H1 (cell line): ENCODE measurements at regions not wholly inside any gene's neighbourhood (a gene's known extent, or its start where the extent isn't known, plus 50 kb on each side); places are given as distances from the start of the nearest gene placed in this dataset.

Experiments
- CTCF ChIA-PET: fragments of 300-600 bp; sonication (Branson Sonifier 250); formaldehyde crosslinking; loops from one replicate; lab custom pipeline; 2021; ENCODE audit not compliant: partially characterized antibody; lab: Charles Lee
- POLR2A ChIA-PET: fragments of 300-600 bp; sonication (Branson Sonifier 250); formaldehyde crosslinking; loops from one replicate; lab custom pipeline; 2021; ENCODE audit warnings: inconsistent platforms; ENCODE audit not compliant: partially characterized antibody; lab: Charles Lee
- DNase-seq, 2 experiments: peaks; one replicate each; pipeline versions ENCODE4 v3.0.0 to v3.0.0-alpha.2; 2010 to 2022; ENCODE audit warnings: low spot score in 2 of 2, low read depth in 1 of 2, mixed read lengths in 1 of 2
- FAIRE-seq: peaks from 2 replicates; lab custom pipeline; 2011; peaks lifted over from hg19 to GRCh38; lab: Jason Lieb, UNC
- H2AFZ ChIP-seq: 2 replicates; pipeline ENCODE4 v1.8.1; 2012; ENCODE audit warnings: low read length, inconsistent platforms
- H2AK5ac ChIP-seq: 2 replicates; pipeline ENCODE4 v1.6.1; 2013; ENCODE audit warnings: low read depth, low read length
- H2BK120ac ChIP-seq: replicated peaks from 2 replicates; pipeline ENCODE3; 2013; ENCODE audit warnings: low read depth, low read length, inconsistent platforms
- H2BK12ac ChIP-seq: 2 replicates; pipeline ENCODE4 v1.6.1; 2013; ENCODE audit warnings: low read depth, low read length
- H2BK15ac ChIP-seq: 2 replicates; pipeline ENCODE4 v1.6.1; 2013; ENCODE audit warnings: low read length
- H2BK20ac ChIP-seq: 2 replicates; pipeline ENCODE4 v1.6.1; 2013; ENCODE audit warnings: low read length
- H2BK5ac ChIP-seq: 2 replicates; pipeline ENCODE4 v1.6.1; 2013; ENCODE audit warnings: low read depth, low read length
- H3K14ac ChIP-seq: 2 replicates; pipeline ENCODE4 v1.6.1; 2013; ENCODE audit warnings: inconsistent platforms; ENCODE audit not compliant: insufficient read length
- H3K18ac ChIP-seq: 2 replicates; pipeline ENCODE4 v1.6.1; 2013; ENCODE audit warnings: low read length; ENCODE audit errors: extremely low read depth
- H3K23ac ChIP-seq: 2 replicates; pipeline ENCODE4 v1.6.1; 2013; ENCODE audit warnings: inconsistent platforms; ENCODE audit not compliant: insufficient read length
- H3K23me2 ChIP-seq: 2 replicates; pipeline ENCODE4 v1.6.1; 2013; ENCODE audit warnings: low read depth, low read length
- H3K27ac ChIP-seq: 2 replicates; pipeline ENCODE4 v1.6.1; 2011; ENCODE audit warnings: low read depth, low read length, inconsistent platforms
- H3K27me3 ChIP-seq, 4 experiments: replicated peaks in 1 of 4; 1 replicate in 1 of 4; 2 replicates in 3 of 4; pipeline versions ENCODE4 v1.6.1 to v1.8.1; 2011 to 2013; ENCODE audit warnings: low read length in 3 of 4, mild to moderate bottlenecking in 3 of 4, inconsistent platforms in 2 of 4, mixed read lengths in 2 of 4, moderate library complexity in 1 of 4; ENCODE audit not compliant: control insufficient read depth in 3 of 4, insufficient read depth in 3 of 4; ENCODE audit errors: extremely low read depth in 1 of 4
- H3K36me3 ChIP-seq, 4 experiments: 2 replicates each; pipeline versions ENCODE4 v1.6.1 to v1.8.1; 2011 to 2013; ENCODE audit warnings: mild to moderate bottlenecking in 4 of 4, low read length in 3 of 4, moderate library complexity in 2 of 4, control low read depth in 1 of 4, inconsistent platforms in 1 of 4; ENCODE audit not compliant: insufficient read depth in 4 of 4, control insufficient read depth in 2 of 4
- H3K4ac ChIP-seq: replicated peaks from 2 replicates; pipeline ENCODE3; 2013; ENCODE audit warnings: low read length, low read depth, mixed read lengths, inconsistent platforms; ENCODE audit not compliant: insufficient read length
- H3K4me1 ChIP-seq, 4 experiments: replicated peaks in 1 of 4; 1 replicate in 1 of 4; 2 replicates in 3 of 4; pipeline versions ENCODE4 v1.6.1 to v1.8.1; 2011 to 2013; ENCODE audit warnings: low read length in 3 of 4, inconsistent platforms in 2 of 4, mixed read lengths in 1 of 4; ENCODE audit not compliant: insufficient read depth in 4 of 4, control insufficient read depth in 3 of 4
- H3K4me2 ChIP-seq, 2 experiments: 2 replicates each; pipeline versions ENCODE4 v1.6.1 to v1.8.1; 2011 to 2013; ENCODE audit warnings: low read depth in 2 of 2, low read length in 2 of 2, control low read depth in 1 of 2, inconsistent platforms in 1 of 2, mild to moderate bottlenecking in 1 of 2; ENCODE audit not compliant: insufficient read depth in 1 of 2
- H3K4me3 ChIP-seq, 4 experiments: fragments of 200-600, 300-600 bp in 1 of 4; sonication (generic), shearing (Covaris generic), sonication (Bioruptor Twin) in 1 of 4; 2 replicates each; pipeline versions ENCODE4 v1.5.1 to v1.8.1; 2011 to 2016; ENCODE audit warnings: low read length in 4 of 4, low read depth in 3 of 4, control low read depth in 2 of 4, inconsistent platforms in 2 of 4, mild to moderate bottlenecking in 2 of 4, mixed read lengths in 1 of 4, moderate library complexity in 1 of 4; ENCODE audit not compliant: insufficient read depth in 2 of 4; ENCODE audit errors: extremely low read depth in 1 of 4
- H3K56ac ChIP-seq: replicated peaks from 2 replicates; pipeline ENCODE3; 2013; ENCODE audit warnings: low read depth, mild to moderate bottlenecking, mixed read lengths, low read length, inconsistent platforms; ENCODE audit not compliant: insufficient read length
- H3K79me1 ChIP-seq: 2 replicates; pipeline ENCODE4 v1.6.1; 2013; ENCODE audit warnings: low read depth, low read length, control low read depth
- H3K79me2 ChIP-seq, 2 experiments: 2 replicates each; pipeline versions ENCODE4 v1.6.1 to v1.8.1; 2012 to 2013; ENCODE audit warnings: low read length in 2 of 2, mild to moderate bottlenecking in 2 of 2, inconsistent platforms in 1 of 2; ENCODE audit not compliant: insufficient read depth in 2 of 2, control insufficient read depth in 1 of 2
- H3K9ac ChIP-seq, 4 experiments: replicated peaks in 1 of 4; 1 replicate in 1 of 4; 2 replicates in 3 of 4; pipeline versions ENCODE4 v1.6.1 to v1.8.1; 2011 to 2013; ENCODE audit warnings: low read depth in 3 of 4, low read length in 3 of 4, control low read depth in 2 of 4, mild to moderate bottlenecking in 2 of 4, moderate library complexity in 2 of 4, inconsistent platforms in 1 of 4; ENCODE audit errors: extremely low read depth in 1 of 4
- H3K9me3 ChIP-seq, 2 experiments: 2 replicates each; pipeline versions ENCODE4 v1.6.1 to v1.8.1; 2012 to 2013; ENCODE audit warnings: mild to moderate bottlenecking in 2 of 2, moderate library complexity in 2 of 2, control low read depth in 1 of 2, inconsistent platforms in 1 of 2, low read depth in 1 of 2, low read length in 1 of 2, mixed read lengths in 1 of 2; ENCODE audit not compliant: insufficient read depth in 2 of 2
- H4K20me1 ChIP-seq, 2 experiments: replicated peaks in 1 of 2; 2 replicates each; pipeline versions ENCODE3 to v1.8.1; 2011 to 2013; ENCODE audit warnings: inconsistent platforms in 2 of 2, low read length in 2 of 2, mild to moderate bottlenecking in 1 of 2; ENCODE audit not compliant: insufficient read depth in 2 of 2, control insufficient read depth in 1 of 2
- H4K5ac ChIP-seq: 2 replicates; pipeline ENCODE4 v1.6.1; 2013; ENCODE audit warnings: low read length, low read depth, mixed read lengths, inconsistent platforms; ENCODE audit not compliant: insufficient read length
- H4K8ac ChIP-seq: 2 replicates; pipeline ENCODE4 v1.8.0; 2013; ENCODE audit warnings: mild to moderate bottlenecking, moderate library complexity, low read length, inconsistent platforms; ENCODE audit not compliant: insufficient read depth; ENCODE audit errors: extremely low read depth
- H4K91ac ChIP-seq: replicated peaks from 2 replicates; pipeline ENCODE3; 2013; ENCODE audit warnings: low read length, mixed read lengths, inconsistent platforms; ENCODE audit not compliant: insufficient read length
- CBX5 ChIP-seq: fragments of 300-800, 300-1000 bp; sonication (generic); IDR thresholded peaks from 2 replicates; pipeline ENCODE4 v1.7.1; 2016; ENCODE audit warnings: antibody characterized with exemption, low read length, low read depth
- CBX8 ChIP-seq: fragments of 300-800, 300-1000 bp; sonication (generic); IDR thresholded peaks from 2 replicates; pipeline ENCODE4 v1.7.1; 2016; ENCODE audit warnings: low read depth, low read length, borderline replicate concordance
- EP300 ChIP-seq, 2 experiments: IDR thresholded peaks; 1 replicate in 1 of 2; 2 replicates in 1 of 2; pipeline ENCODE4 v1.6.1; 2011 to 2012; ENCODE audit warnings: low read depth in 2 of 2, low read length in 2 of 2, mild to moderate bottlenecking in 2 of 2, borderline replicate concordance in 1 of 2, inconsistent platforms in 1 of 2, moderate library complexity in 1 of 2
- EZH2 ChIP-seq: fragments of 200-600 bp; sonication (generic); IDR thresholded peaks from 2 replicates; pipeline ENCODE4 v1.7.1; 2012; ENCODE audit warnings: low read depth, mild to moderate bottlenecking, moderate library complexity, low read length, inconsistent platforms; ENCODE audit not compliant: severe bottlenecking
- SIN3A ChIP-seq, 2 experiments: IDR thresholded peaks in 1 of 2; conservative IDR thresholded peaks in 1 of 2; 2 replicates each; pipeline ENCODE4 v1.6.1; 2011 to 2012; ENCODE audit warnings: low read length in 2 of 2, improper control_type of control experiment in 1 of 2, low read depth in 1 of 2, mild to moderate bottlenecking in 1 of 2
- TCF12 ChIP-seq: IDR thresholded peaks from 2 replicates; pipeline ENCODE4 v1.6.1; 2011; ENCODE audit warnings: low read depth, mild to moderate bottlenecking, low read length
- YY1 ChIP-seq: IDR thresholded peaks from 2 replicates; pipeline ENCODE4 v1.6.1; 2011; ENCODE audit warnings: low read depth, mild to moderate bottlenecking, low read length
- WGBS, 2 experiments: shearing (Covaris generic) in 1 of 2; methylation state at CpG; one replicate each; pipeline versions ENCODE4 v1.1.6 to v1.1.7; 2013 to 2015; ENCODE audit warnings: low lambda C conversion rate in 2 of 2, mixed read lengths in 2 of 2, inconsistent platforms in 1 of 2, low coverage in 1 of 2, missing lambda C conversion rate in 1 of 2; ENCODE audit not compliant: insufficient replicate concordance in 2 of 2, insufficient coverage in 1 of 2, insufficient read length in 1 of 2; ENCODE audit errors: extremely low coverage in 1 of 2, missing lambda C conversion rate in 1 of 2; 5-methylcytosine and 5-hydroxymethylcytosine counted together

DNA sequence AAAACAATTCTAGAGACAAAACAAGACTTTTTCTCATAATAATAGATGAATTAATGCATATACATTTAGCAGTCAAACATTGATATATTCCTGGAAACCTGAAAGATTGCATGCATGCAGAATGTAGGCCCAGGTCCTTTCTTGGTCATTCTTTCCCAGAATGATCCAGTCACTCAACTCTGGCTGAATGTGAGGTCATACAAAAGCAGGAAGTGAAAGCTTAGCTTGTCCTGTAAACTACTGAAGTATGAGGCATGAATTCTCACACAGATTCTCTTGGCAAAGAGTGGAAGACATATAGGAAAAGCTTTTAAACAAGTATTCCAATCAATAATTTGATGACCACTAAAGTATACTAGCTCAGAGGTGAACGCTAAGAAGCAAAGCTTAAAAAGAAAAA lies 253.9 kb downstream of the PPP1R3A start:
- H3K56ac ChIP-seq = no peak overlapping the region
- no peak overlapping the region for H3K14ac ChIP-seq
- no peak overlapping the region for H2AFZ ChIP-seq
- H2AK5ac ChIP-seq = no peak overlapping the region
- no peak overlapping the region for H2BK15ac ChIP-seq
- peaks cover 10 to 11% of the 10 kb centered on the region in 2 experiments; a peak in 2 of 4 replicates for H3K9me3 ChIP-seq
- CTCF ChIA-PET = no interaction called here
- no peak overlapping the region for H3K4me2 ChIP-seq
- H3K4me3 ChIP-seq = no peak overlapping the region
- H2BK120ac ChIP-seq = no peak overlapping the region
- H3K18ac ChIP-seq = no peak overlapping the region
- H3K23me2 ChIP-seq = no peaks in the 10 kb centered on the region
- H3K4me1 ChIP-seq = no peaks in the 10 kb centered on the region
- H3K27me3 ChIP-seq = no peaks in the 10 kb centered on the region
- no peak overlapping the region for H4K5ac ChIP-seq
- FAIRE-seq = no peak
- POLR2A ChIA-PET = no interaction called here
- H4K8ac ChIP-seq = no peak overlapping the region
- no peak overlapping the region for H3K4ac ChIP-seq
- WGBS, 2 experiments = 89% methylated on average over 1 of the region's 1 CpG; no CpG with 5 or more reads in 1 of the 2 experiments
- H3K79me2 ChIP-seq = no peaks in the 10 kb centered on the region
- no peak overlapping the region for H3K27ac ChIP-seq
- no peaks in the 10 kb centered on the region for H3K79me1 ChIP-seq
- no peak overlapping the region for H2BK12ac ChIP-seq
- no peak overlapping the region for H2BK5ac ChIP-seq
- H3K36me3 ChIP-seq = no peaks in the 10 kb centered on the region; a peak in 1 of 8 replicates
- TF ChIP-seq YY1 (no peak), TCF12 (no peak), CBX8 (no peak), EP300 (IDR thresholded peaks at IDR 0.05; ENCODE audit: borderline replicate concordance in 1 of 2, low read depth in 2 of 2, low read length in 2 of 2) (no peak), EZH2 (no peak), CBX5 (no peak), SIN3A (conservative IDR thresholded peaks at IDR 0.05 in 1 of 2, IDR thresholded peaks at IDR 0.05 in 1 of 2; ENCODE audit: low read depth in 1 of 2, low read length in 2 of 2) (no peak)
- H3K23ac ChIP-seq = no peak overlapping the region
- no peak overlapping the region for H4K91ac ChIP-seq
- H2BK20ac ChIP-seq = no peak overlapping the region
- H4K20me1 ChIP-seq = no peaks in the 10 kb centered on the region
- DNase-seq = no peak
- H3K9ac ChIP-seq = no peak overlapping the region
